ENCODE measurements at regions not wholly inside any gene's neighbourhood (a gene's known extent, or its start where the extent isn't known, plus 50 kb on each side); places are given as distances from the start of the nearest gene placed in this dataset.

DNA sequence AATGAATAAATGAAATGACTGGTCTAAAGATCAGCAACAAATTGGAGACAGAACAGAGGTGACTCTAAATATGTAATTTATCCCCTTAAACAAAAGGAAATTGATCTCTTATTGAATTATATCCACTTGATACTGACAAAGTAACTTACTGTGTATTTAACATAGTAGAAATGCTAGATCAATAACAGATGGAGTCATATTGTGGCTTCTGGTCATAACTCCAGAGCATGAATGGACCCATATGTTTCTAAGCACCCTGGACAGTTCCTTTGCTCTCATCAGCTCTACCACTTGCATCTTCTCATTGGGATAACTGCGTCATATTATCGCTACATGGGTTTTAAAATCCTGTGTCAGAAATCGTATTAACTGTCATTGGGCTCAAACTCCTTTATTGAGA lies 222.3 kb downstream of the ETS1 start:
- peak; percentile 76 for DNase-seq (ENCODE audit: low spot score)

DNA sequence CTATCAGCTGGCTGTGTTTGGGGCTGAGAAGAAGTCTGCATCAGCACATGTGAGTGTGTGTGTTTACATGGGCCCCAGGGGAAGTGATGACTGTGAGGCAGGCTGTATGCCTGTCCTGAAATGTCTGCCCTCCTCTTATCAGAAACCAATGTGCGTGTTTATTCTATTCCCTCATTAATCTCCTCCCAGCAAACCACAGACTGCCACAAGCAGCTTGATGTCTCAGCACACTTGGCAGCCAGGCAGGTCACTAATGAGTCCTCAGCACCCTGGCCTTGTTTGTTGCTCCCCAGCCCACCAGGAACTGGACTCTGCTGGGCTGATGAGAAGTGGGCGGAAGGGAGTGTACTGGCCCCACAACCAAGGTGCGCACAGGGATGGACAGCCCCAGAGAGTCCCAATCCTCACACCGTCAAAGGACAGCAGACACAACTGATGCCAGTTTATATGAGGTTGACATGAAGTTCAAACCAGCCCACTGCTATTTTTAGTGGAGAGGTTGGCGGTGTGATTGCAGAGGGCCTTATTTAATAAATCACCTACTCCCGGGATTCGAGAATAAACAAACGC lies 225.8 kb downstream of the ETS1 start:
- peak; percentile 6 for DNase-seq (ENCODE audit: low spot score)

DNA sequence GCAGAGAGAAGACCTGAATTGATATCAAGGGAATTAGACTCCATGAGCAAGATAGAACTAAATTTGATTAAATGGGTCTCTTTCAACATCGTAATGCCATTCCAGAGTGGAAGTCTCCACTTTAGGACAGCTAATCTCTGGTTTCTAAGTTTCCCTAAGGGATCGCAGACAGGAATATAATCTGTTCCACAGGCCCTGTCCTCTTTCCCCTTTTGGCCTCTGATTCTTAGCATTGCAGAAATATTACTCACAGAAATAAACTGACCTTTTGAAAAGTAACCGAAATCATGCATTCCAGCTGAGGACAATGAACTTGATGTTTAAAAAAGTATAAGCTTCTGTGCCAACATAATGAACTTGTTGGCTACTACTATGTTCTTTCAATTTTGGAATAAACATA lies 227.8 kb downstream of the ETS1 start:
- peak; percentile 53 for DNase-seq (ENCODE audit: low spot score)

DNA sequence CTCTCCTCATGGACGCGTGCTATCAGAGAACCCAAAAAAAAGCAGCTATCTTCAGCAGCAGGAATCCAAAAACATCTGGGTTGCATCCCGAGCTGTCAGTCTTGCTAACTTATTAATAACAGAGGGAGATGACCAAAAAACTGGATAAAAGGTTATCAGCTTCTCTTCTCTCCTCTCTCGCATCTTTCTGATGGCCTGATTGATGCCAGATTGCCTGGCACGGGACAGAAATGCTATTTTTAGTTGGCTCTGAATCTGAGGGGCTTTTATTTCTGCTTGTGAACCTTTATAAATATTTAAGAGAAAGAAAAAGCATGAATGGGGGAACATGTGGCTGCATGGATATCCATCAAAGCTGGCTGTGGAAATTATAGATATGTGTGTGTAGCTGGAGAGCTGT lies 230.3 kb downstream of the ETS1 start:
- no peak for DNase-seq (ENCODE audit: low spot score)

DNA sequence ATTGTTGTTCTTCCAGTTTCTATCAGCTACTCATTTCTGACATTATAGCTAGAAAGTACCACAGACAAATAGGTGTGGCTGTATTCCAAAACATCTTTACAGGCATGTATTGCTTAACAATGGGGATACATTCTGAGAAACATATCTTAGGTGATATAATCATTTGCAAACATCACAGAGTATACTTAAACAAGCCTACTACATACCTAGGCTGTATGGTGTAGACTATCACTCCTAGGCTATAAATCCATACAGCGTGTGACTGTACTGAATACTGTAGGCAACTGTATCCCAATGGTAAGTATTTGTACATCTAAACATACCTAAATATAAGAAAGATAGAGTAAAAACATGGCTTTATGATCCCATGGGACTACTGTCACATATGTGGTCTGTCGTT lies 231.8 kb downstream of the ETS1 start:
- DNase-seq (ENCODE audit: low spot score) = no peak

DNA sequence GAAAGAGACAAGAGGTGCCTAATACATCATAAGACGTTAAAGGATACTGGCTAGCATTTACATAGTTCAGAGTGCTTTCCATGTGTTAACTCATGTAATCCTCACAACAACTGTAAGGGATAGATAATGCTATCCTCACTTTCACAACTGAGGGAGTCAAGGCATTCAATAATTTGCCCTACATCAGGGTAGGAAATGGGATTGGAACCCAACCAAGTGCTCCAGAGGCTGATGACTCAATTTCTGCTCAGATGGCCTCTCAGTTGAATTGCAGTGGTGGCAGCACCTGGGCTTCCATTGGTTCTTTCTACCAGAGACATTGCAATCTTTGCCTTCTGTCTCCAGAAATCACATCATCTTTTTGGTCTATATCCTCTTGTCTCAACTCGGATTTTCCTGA lies 232.9 kb downstream of the ETS1 start:
- no peak for DNase-seq (ENCODE audit: low spot score)

DNA sequence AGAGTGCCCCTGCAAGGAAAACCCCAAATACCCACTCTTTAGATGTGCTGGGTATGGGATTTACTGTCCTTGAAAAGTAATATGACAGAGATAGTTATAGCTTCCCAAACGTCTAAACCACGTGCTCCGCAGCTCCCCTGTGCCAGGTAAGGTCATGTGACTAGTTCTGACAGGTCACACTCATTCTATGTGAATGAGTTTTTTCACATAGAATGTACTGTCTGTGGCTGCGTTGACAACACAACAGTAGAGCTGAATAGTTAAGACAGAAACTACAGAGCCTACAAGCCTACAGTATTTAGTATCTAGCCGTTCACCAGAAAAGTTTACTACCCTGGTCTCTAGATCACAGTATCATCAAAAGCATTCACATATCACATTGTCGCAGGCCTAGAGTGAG lies 236.2 kb downstream of the ETS1 start:
- DNase-seq (ENCODE audit: low spot score) = no peak

DNA sequence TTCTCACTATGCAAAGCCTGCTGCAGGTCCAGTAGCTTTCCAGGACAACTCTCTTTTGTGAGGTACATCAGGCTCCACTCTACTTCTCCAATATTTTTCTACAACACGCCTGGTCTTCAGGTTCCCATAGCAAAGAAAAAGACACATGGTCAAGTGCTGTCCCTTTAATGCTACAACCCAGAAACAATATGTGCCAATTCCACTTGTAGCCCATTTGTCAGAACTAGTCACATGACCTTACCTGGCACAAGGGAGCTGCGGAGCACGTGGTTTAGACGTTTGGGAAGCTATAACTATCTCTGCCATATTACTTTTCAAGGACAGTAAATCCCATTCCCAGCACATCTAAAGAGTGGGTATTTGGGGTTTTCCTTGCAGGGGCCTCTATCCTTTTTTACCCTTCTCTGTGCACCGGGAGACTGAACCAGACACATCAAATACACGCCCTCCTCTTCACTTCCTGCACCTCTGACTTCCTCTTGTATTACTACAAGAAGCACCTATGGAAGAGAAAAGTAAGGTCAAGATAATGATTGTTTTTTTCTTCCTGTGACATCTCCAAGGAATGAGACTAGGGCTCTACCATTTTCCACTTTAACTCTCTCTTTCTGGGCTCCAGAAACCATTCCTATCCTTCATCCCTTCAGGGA lies 237.6 kb downstream of the ETS1 start:
- DNase-seq (ENCODE audit: low spot score) = no peak

DNA sequence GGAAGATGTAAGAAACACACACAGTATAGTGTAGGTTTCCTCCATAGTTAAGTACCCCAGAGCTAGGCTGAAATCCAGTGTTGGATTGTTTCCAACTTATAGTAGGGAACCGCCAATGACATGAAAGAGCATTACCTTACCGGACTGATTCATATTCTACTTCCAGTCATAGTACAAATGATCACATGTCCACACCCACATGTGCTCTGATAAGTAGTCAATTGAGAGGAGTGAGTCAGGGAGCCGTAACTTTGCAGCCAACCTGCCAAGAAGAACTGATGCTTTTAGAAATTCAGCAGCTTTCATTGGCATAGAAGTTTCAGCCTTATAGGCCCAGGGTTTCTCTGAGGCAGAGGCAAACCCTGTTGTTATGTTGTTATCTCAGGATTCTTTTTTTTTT lies 240.6 kb downstream of the ETS1 start:
- no peak for DNase-seq (ENCODE audit: low spot score)

DNA sequence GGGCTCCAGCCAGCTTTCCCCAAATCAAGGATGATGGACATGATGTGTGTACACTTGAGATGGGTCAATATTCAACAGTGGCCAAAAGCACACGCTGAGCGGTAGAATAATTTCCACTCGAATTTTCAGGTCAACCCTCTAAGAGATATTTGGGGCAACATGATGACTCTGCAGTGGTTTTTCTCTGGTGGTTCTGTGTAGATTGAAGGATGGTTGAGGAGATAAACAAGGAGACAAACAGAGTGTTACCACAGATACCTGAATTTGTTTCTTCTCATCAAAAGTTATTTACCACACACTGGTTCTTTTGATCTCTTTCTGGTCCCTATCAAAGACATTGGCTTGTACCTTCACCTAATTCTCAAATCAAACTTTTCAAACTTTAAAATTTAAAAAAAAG lies 242.0 kb downstream of the ETS1 start:
- DNase-seq (ENCODE audit: low spot score) = no peak

DNA sequence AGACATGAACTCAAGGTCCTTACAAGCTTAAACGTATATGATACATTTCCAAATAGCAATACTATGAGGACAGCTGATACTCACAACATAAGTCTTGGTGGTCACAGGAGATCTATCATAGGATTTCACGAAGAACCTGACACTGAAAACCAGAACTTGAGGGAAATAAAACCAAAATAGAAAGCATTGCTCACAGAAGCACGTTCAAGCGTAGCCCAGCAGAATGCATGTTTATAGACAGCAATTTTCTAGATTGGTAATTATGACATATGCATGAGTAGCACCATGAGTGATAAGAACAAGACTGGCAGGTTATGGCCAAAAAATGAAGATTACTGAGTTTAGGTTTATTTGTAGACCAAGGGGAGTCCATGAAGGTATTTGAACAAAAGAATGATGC lies 243.5 kb downstream of the ETS1 start:
- DNase-seq (ENCODE audit: low spot score) = no peak

DNA sequence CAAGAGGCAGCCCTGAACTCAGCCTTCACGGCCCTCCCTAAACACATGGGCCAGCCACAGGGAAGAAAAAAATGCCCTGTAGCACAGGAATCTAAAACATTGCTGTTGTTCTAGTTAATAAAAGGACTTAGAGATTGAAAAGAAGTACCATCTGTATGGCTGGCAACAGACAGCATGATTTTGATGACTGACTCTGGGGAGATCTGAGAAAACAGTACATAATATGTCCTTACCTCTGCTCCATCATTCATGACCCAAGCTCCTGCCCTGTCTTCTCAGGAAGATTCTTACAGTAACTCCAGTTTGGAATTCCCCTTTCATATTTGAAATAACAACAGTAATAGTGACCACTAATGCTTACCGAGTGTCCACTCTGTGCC lies 244.2 kb downstream of the ETS1 start:
- no peak for DNase-seq (ENCODE audit: low spot score)

DNA sequence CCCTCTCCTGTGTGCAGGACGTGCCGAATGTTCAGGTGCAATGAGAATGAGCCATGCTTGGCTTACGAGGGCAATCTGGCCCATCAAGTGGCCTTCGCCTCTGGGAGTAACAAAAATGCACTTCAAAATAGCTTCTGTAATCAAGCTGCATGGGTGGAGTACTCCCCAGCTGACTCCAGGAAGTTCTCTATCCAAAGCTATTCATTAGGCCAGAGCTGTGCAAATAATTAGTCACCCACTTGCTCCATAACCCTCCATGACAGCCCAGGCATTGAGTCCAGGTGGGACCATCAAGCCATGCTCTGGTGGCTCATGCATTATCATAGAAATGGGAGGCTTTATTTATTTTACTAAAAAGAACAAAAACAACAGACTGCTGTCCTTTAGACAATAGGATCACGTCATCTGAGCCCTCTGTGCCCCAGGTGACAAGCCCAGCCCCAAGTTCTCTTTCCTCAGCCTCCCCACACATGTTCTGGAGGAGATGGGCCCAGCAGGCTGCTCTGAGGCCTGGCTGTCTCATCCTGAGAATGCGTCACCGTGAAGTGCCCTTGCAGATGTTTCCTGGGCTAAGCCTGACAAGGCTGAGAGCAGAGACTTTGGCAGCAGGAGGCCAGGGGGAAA lies 244.7 kb downstream of the ETS1 start:
- DNase-seq (ENCODE audit: low spot score) = peak; percentile 69

DNA sequence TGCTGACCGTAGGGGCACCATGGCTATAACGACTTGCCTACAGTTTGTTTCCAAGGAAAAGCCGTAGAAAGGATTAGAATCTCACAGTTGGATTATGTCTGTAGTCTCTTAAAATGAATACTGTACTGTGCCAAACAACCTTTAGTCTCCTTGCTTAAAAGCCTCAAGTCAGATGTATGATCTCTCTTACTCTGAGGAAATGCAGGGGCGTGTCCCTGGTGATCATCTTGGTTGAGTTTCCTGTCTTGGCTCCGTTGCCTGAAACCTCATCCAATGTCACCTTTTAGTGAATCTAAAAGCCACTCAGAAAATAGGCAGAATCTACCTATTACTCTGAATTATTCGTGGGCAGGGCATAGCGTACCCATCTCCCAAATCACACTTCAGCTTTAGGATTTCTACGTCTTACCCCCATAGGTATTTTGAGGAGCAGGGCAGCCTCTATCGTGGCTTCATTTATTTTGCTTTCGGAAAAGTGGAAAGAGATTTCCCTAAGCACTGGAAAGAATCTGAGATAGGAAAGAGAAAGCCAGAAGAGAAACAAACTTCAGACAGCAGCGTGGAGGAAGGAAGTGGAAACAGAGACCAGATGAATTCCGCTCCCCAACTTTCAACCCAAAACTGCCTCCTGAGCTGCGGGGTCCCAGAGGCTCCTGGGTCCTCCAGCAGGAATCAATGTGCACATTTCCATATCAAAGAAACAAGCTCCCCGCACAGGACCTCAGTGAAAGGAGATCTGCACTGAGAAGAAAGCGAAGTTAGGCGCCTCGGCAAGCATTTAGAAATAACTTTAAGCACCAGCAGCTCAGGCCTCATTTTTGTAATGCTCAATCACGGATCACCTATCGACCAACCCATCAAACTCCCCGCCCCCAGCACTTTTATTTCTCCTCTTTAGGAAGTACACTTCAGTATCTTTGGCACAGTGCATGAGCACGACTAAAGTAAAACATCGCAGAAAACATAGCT lies 245.8 kb downstream of the ETS1 start:
- DNase-seq (ENCODE audit: low spot score) = no peak

DNA sequence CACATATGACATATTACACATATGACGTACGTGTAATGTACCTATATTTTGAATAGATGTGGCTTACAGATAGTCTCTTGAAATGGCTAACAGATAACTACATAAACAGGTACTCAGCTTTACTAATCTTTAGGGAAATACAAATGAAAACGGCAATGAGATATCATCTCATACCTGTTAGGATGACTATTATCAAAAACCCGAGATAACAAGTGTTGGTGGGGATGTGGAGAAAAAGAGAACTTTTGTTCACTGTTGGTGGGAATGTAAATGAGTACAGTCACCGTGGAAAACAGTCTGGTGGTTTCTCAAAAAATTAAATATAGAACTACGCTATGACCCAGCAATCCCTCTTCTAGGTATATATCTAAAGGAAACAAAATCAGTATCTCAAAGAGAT lies 247.6 kb downstream of the ETS1 start:
- no peak for DNase-seq (ENCODE audit: low spot score)

DNA sequence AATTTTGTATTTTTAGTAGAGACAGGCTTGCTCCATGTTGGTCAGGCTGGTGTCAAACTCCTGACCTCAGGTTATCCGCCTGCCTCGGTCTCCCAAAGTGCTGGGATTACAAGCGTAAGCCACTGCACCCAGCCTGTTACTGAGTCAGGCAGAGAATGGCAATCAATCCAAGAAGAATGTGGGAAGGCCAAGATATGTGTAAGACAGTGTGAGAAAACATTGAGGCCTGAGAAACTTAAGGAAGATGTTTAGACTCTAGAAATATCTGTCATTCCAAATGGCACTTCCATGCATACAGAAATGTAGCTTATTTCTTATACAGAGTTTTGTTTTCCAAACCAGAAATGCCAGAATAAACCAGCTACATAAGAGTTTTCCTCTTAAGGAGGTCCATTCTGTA lies 248.5 kb downstream of the ETS1 start:
- DNase-seq (ENCODE audit: low spot score) = no peak

DNA sequence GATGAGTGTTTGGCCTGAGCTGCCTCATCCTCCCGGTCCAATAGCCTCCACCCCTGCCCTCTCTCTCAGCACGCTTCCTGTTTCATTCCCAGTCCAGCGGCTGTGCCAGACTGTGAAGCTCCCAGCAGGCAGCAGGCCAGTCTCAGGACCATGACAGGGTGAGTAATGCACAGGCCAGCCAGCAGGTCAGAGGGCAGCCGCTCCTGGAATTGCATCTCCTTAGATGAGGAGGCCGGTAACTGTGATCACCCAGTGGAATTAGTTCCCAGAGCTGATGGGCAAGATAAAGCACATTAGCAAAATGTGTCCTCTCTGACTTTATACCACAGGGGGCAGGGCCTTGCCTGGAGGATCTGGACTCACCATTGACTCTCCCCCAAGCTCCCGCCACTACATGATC lies 251.2 kb downstream of the ETS1 start:
- peak; percentile 18 for DNase-seq (ENCODE audit: low spot score)

DNA sequence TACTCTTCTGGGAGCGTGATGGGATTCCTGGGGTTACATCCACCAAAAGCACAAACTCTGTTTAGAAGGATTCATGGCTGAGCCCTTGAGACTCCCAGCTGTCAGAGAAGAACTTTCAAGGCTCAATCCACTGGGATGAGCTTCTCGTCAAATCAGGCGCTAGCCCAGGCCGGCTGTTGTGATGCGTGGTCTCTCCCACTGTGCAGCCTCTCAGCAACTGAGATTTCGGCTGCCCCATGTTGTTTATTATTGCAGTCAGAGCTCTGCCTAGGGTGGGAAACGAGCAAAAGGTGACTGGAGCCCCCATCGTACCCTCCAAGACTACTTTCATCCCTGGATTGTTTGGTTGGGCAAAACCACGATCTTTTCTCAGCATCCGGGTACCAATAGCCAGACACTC lies 251.6 kb downstream of the ETS1 start:
- DNase-seq (ENCODE audit: low spot score) = no peak

DNA sequence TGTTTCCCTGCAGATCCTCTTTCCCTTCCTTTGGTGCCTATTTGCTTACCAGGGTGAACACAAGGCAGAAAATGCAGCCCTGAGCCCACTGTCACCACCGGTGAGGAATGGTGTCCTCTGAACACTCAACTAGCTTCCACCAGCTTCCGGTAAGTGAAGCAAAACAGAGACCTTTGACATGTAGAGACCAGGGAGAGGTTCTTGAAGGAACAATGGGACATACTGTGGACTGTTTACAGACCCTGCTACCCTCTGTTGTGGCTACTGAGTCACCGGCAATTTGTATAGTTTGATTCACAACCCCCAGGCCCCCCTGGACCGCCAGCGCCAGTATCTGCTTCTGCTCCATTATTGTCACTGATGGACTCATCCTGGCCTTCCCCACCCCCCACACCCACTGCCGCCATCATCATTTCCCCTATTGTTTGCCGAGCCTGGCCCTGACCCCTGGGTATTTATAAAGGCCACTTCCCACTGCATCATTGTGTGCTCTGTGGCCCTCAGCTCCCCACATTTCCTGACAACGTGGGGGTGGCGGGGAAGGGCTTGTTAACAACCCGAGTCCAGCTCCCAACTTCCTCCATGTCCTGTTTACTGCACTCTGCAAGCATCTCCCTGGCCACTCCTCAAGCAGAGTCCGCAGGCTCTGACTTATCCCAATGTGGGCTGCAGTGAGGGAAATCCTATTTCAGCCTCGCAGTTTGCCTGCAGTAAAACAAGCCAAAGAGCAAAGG lies 252.9 kb downstream of the ETS1 start:
- DNase-seq (ENCODE audit: low spot score) = no peak

DNA sequence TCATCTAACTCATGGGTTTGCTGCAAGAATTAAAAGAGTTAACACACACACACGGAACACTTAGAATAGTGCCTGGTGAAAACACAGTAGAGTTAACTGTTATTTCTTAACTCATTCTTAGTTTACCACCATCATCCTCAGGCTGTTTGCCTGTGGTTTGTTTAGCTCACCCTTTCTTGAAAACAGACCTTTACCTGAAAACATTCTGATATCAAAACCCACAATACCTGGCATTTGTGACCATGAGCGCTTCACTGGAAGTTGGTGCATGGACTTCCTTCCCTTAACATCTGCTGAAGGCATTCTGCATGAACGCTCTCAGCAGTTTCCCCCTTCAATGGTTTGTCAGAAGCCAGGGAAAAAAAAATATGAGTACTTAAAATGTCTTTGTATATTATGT lies 256.0 kb downstream of the ETS1 start:
- no peak for DNase-seq (ENCODE audit: low spot score)

DNA sequence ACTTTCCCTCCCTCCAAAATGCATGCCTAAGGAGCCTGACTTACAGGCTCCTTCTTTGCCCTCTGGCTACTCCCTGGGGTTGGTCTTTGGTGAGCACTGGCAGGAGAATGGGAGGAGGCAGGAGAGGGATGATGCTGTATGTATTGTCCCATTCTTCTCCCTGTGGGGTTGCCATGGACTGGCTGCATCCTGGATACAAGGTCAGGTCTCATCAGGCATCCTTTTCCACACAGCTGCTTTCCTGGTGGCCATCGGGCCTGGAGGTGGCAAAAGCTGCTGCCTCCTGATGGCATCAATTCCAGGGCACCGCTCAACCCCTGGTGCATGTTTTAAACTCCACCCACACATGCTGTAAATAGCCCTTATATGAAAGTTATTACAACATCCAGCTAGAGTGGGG lies 257.2 kb downstream of the ETS1 start:
- DNase-seq (ENCODE audit: low spot score) = no peak

DNA sequence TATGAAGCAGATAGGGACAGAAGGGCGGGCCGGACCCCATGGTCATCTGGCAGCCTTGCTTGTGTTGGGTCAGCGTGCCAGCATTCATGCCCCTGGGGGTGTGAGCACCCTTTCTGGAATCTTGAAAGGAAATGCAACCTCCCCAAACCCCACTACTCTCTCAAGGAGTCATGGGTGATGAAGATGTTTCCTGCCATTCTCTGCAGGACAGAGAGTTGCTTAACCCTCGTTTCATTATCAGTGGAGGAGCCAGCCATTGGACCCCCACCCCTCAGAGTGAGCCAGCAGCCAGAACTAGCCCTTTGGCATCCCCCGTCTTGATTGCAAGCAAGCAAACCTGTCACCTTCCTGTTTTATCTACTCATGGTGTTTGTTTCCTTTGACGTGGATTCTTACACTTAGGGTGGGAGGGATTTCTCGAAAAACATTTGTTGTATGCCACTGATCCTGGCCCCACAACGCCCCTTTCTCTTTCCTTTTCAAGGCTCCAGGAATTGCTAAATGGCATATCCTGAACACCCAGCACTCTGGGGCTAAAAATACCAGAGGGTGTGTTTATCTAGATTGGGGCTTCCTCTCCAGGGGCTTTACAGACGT lies 258.3 kb downstream of the ETS1 start:
- DNase-seq (ENCODE audit: low spot score) = no peak
